SK-N-MC (cell line): ENCODE measurements at regions not wholly inside any gene's neighbourhood (a gene's known extent, or its start where the extent isn't known, plus 50 kb on each side); places are given as distances from the start of the nearest gene placed in this dataset.
A peak's percentile ranks its signal among the peaks of the same experiment; 100 is the strongest.

ENCODE experiments used
- DNase-seq: peaks from one replicate; pipeline ENCODE4 v3.0.0-alpha.2; 2011; ENCODE audit warnings: low read depth, low spot score
- H3K27ac ChIP-seq: fragments of 200-600 bp; sonication (generic); 2 replicates; pipeline ENCODE4 v1.5.1; 2016; ENCODE audit warnings: mixed run types
- H3K36me3 ChIP-seq: fragments of 200-600 bp; sonication (generic); 2 replicates; pipeline ENCODE4 v1.6.1; 2017; ENCODE audit warnings: antibody characterized with exemption, low read length, mixed read lengths; ENCODE audit not compliant: insufficient read depth
- H3K4me3 ChIP-seq: fragments of 200-600 bp; sonication (generic); 2 replicates; pipeline ENCODE4 v1.5.1; 2016
- H3K9ac ChIP-seq: fragments of 200-600 bp; sonication (generic); 2 replicates; pipeline ENCODE4 v1.8.0; 2017; ENCODE audit warnings: mixed run types, mixed read lengths; ENCODE audit not compliant: insufficient read length
- H3K9me3 ChIP-seq: fragments of 200-600 bp; sonication (generic); 2 replicates; pipeline ENCODE4 v1.6.1; 2017; ENCODE audit warnings: low read depth, mild to moderate bottlenecking, antibody characterized with exemption, low read length, moderate library complexity, mixed read lengths
- EZH2 ChIP-seq: fragments of 200-600 bp; sonication (generic); IDR thresholded peaks from one replicate; pipeline ENCODE4 v1.6.1; 2017; ENCODE audit warnings: antibody characterized with exemption
- FOXP2 ChIP-seq: optimal IDR thresholded peaks from 2 replicates; pipeline ENCODE3; 2011; ENCODE audit warnings: mild to moderate bottlenecking, moderate library complexity; ENCODE audit not compliant: insufficient read depth; ENCODE audit errors: extremely low read length, control extremely low read depth
- POLR2AphosphoS5 ChIP-seq: IDR thresholded peaks from 2 replicates; pipeline ENCODE4 v1.6.1; 2012; ENCODE audit warnings: mild to moderate bottlenecking, low read depth, low read length, borderline replicate concordance

DNA sequence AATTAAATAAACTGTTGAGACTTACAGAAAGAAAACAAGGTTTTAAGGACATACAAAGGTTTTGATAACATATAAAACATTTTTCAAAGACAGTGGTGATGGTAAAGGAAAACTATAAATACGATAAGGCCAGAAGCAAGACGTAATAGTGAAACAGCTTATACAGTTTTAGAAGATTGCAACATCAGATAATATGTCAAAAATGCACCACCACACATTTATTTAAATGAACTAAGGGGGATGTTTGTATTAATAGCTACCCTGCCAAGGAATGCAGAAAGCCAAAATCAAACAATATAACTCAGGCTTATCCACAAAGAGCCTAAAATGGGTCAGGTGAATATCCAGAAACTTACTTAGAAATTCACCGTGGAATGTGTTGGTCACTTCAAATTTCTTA is 981.6 kb upstream of the FAT3 start:
- Histone ChIP-seq H3K27ac (peak overlapping the region; percentile 81), H3K9ac (no peak overlapping the region), H3K36me3 (no peaks in the 10 kb centered on the region), H3K4me3 (peak overlapping the region; percentile 38), H3K9me3 (no peaks in the 10 kb centered on the region)
- TF ChIP-seq POLR2AphosphoS5 (no peak), EZH2 (no peak), FOXP2 (no peak)
- DNase-seq: no peak

DNA sequence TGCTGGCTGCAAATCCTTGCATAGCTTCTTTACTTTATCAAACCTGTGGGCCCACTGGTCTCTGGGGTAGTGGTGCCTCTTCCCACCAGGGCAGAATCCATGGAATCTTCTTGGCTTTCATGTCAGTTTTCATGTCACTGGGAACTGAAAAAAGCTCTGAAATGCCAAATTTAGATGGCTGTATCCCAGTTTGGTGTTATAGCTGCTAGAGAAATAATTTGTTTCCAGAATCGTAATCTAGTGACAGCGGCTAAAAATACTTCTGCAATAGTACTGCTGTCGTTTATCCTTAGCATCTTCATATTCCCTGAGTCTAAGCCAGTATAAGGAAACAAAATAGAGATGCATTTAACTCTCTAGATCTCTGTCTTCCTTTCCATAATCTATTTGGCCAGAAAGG is 983.4 kb upstream of the FAT3 start:
- Histone ChIP-seq H3K9me3 (no peaks in the 10 kb centered on the region), H3K27ac (no peak overlapping the region), H3K36me3 (no peaks in the 10 kb centered on the region), H3K9ac (no peak overlapping the region), H3K4me3 (no peak overlapping the region)
- DNase-seq: no peak
- no peak for TF ChIP-seq EZH2
- no peak for TF ChIP-seq POLR2AphosphoS5
- no peak for TF ChIP-seq FOXP2

DNA sequence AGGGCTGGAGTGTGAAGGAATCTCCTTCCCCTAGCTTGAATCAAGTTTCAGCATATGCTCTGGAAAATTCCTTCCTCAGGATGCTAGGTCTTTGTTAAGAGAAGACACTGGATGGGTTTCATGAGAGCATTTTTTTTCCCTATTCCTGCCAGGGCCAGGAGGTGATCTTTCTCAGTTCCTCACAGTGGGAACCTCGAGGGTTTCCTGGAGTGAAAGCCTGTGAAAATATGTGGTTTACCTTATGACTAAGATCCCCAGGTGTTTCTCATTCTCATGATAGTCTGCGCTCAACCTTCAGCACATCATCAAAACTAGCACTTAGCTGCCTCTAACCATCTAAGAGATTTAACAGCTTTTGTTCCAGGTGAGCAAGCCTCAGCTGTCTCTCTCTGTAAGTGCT is 985.3 kb upstream of the FAT3 start:
- DNase-seq: no peak
- H3K9ac ChIP-seq: no peak overlapping the region
- TF ChIP-seq POLR2AphosphoS5: no peak
- TF ChIP-seq EZH2: no peak
- TF ChIP-seq FOXP2: no peak
- no peak overlapping the region for H3K4me3 ChIP-seq
- H3K9me3 ChIP-seq: no peaks in the 10 kb centered on the region
- no peak overlapping the region for H3K27ac ChIP-seq
- H3K36me3 ChIP-seq: no peaks in the 10 kb centered on the region

DNA sequence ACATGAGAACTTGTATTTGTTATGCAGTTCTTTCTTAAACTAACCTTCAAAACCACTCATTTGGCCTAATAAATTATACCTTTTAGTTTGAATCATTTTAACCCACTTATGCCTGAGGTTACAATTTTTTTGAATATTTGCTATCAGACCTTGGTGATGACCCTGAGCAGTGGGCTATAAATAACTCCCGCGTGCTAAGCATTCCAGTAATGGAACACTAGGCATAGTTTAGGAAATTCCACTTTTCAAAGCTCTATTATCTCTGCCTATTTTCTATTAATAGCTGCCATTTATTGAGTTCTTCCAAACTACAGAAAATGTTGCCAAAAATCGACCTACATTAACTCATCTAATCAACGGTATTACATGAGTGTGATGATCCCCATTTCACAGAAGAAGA is 993.4 kb upstream of the FAT3 start:
- no peak for DNase-seq
- TF ChIP-seq EZH2 (no peak), POLR2AphosphoS5 (no peak), FOXP2 (no peak)
- H3K36me3 ChIP-seq: no peaks in the 10 kb centered on the region
- H3K9me3 ChIP-seq: no peaks in the 10 kb centered on the region
- no peak overlapping the region for H3K9ac ChIP-seq
- peak overlapping the region; percentile 85 for H3K27ac ChIP-seq
- peak overlapping the region; percentile 60 for H3K4me3 ChIP-seq

DNA sequence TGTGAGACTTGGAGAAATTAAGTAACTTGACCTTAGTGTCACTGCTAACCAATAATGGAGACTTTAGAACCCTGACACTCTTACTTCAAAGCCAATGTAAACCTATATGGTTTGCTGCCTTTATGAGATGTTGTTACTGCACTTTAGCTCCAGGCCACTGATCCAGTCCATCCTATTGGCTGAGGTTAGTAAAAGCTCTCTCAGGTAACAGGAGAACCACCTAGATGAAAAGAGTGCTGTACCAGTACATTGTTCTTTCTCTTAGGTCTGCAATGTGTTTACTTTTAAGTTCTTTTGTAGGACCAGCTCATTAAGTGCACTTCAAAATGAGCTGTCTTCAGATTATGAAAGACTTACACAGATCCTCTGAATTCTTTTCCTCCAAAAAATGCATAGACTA is 994.0 kb upstream of the FAT3 start:
- H3K36me3 ChIP-seq: no peaks in the 10 kb centered on the region
- no peaks in the 10 kb centered on the region for H3K9me3 ChIP-seq
- H3K9ac ChIP-seq: no peak overlapping the region
- peak overlapping the region; percentile 60; the same call in 1 of the 2 replicates for H3K4me3 ChIP-seq
- DNase-seq: no peak
- TF ChIP-seq EZH2: no peak
- no peak for TF ChIP-seq FOXP2
- TF ChIP-seq POLR2AphosphoS5: no peak
- peak overlapping the region; percentile 85 for H3K27ac ChIP-seq

DNA sequence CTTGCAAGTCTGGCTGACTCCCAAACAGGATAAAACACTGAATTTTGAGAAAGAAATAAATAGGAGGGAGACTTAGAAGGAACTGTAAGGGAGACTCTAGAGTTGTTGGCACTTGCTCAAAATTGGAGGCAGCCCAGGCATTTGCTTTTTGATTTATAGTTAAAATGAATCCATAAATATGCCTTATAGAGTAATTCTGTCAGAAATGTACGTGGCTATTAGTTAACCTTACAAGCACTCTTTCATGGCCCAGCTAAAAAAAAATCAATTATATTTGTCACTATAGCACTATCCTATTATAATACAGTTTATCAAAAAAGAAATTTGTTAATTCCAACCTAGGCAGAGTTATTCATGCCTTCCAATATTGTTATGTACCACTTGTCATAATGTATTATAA is 1000.0 kb upstream of the CHORDC1 start:
- TF ChIP-seq FOXP2 (no peak), POLR2AphosphoS5 (no peak), EZH2 (no peak)
- no peak for DNase-seq
- Histone ChIP-seq H3K4me3 (no peak overlapping the region), H3K9ac (no peak overlapping the region), H3K36me3 (no peaks in the 10 kb centered on the region), H3K27ac (no peak overlapping the region), H3K9me3 (no peaks in the 10 kb centered on the region)

DNA sequence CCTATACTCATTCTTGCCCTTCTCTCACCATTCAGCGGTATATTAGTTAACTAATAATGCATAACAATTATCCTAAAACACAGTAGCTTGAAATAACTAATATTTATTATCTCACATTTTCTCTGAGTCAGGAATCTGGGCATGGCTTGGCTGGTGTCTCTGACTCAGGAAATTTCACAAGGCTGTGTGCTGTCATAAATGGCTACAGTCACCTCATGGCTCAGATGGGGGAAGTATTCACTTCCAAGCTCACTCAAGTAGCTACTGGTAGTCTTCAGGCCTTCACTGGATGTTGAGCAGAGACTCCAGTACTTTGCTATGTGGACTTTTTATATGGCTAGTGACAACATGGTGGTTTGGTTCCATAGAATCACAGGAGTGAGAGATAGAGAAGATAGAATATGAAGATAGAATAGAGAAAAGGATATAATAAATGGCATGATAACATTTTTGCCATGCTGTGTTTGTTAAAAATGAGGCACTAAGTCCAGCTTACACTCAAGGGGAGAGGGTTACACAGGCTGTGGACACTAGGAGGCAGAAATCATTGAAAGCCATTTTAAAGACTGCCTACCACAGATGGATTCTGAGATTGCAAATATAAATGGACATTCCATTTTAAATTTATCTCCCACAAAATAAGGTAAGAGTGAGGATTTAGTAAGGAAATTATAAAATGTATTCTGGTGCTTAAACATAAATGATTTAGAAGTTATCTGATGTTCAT is 997.8 kb upstream of the CHORDC1 start:
- peak overlapping the region; percentile 77; the same call in 1 of the 2 replicates for H3K27ac ChIP-seq
- no peak for DNase-seq
- H3K36me3 ChIP-seq: no peaks in the 10 kb centered on the region
- TF ChIP-seq EZH2 (no peak), POLR2AphosphoS5 (no peak), FOXP2 (no peak)
- no peaks in the 10 kb centered on the region for H3K9me3 ChIP-seq
- no peak overlapping the region for H3K9ac ChIP-seq
- H3K4me3 ChIP-seq: no peak overlapping the region

DNA sequence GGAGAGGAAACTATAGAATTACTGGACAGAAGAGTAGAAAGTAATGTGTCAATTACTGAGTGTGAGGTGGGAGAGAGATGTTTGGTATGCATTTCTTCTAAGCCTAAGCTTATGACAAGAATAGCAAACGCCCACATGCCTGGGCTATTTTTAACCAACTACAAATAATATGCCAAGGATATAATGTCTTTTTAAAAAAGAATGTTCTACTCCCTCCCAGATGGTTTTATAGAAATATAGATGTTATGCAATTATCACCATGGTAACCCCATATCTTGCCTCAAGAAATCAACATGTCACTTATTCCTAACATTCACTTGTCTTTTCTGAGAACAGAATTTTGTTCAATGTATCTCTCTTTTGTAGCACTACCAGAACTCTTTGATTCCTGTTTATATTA is 996.7 kb upstream of the CHORDC1 start:
- TF ChIP-seq POLR2AphosphoS5 (no peak), FOXP2 (no peak), EZH2 (no peak)
- Histone ChIP-seq H3K4me3 (0 out of 2 replicates have a peak overlapping the region, but pooled peaks have one; percentile 18), H3K27ac (peak overlapping the region; percentile 77), H3K9ac (no peak overlapping the region), H3K9me3 (no peaks in the 10 kb centered on the region), H3K36me3 (no peaks in the 10 kb centered on the region)
- DNase-seq: no peak

DNA sequence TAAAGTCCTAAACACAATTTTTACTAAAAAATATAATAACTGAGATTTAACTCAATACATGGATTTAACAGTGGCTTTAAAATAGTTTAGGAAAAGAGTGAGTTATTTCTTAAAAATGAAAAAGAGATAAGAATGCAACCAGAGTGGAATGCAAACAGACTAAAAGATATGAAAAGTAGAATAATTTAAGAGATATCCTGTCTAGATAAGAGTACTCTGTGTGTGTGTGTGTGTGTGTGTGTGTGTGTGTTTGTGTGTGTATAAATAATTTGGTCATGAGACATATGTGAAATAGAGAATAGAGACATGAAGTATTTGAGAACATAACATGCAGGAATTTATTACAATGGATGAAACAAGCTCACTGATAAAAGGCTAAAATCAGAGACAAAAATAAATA is 986.9 kb upstream of the CHORDC1 start:
- Histone ChIP-seq H3K4me3 (no peak overlapping the region), H3K27ac (no peak overlapping the region), H3K36me3 (no peaks in the 10 kb centered on the region), H3K9me3 (no peaks in the 10 kb centered on the region), H3K9ac (no peak overlapping the region)
- DNase-seq: no peak
- TF ChIP-seq FOXP2 (no peak), EZH2 (no peak), POLR2AphosphoS5 (no peak)
